ENCODE measurements at regions not wholly inside any gene's neighbourhood (a gene's known extent, or its start where the extent isn't known, plus 50 kb on each side); places are given as distances from the start of the nearest gene placed in this dataset.
A peak's percentile ranks its signal among the peaks of the same experiment; 100 is the strongest.

DNA sequence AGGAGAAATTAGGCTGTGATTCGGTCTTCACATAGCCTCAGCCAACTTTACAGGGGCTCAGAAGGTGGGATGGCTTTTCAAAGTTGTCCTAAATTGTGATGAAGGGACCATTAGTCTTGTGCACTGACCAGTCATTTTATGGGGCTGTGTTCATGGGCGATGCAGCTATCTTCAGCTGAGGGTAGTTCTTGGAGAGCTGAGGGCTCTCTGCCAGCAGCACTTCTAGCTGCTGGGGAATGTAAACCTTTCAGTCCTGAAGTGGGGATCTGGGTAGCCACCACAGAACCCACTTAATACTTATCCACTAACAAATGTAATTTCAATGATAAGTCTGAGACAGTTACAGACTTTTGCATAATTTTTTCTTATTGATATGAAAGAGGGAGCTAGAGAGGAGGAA is 270.6 kb downstream of the AEBP2 start:
- no peak for DNase-seq (ENCODE audit: low read depth in 4 of 4, low spot score in 1 of 4)

- no peak for DNase-seq (ENCODE audit: low read depth in 4 of 4, low spot score in 1 of 4)
Observed at GRCh38 chr12:19710811-19711793, 271.8 kb downstream of the AEBP2 start.

GRCh38 chr12:19712041-19712440 is 272.7 kb downstream of the AEBP2 start:
- no peak for DNase-seq (ENCODE audit: low read depth in 4 of 4, low spot score in 1 of 4)

GRCh38 chr12:19718401-19718800 is 279.1 kb downstream of the AEBP2 start:
- DNase-seq (ENCODE audit: low read depth in 4 of 4, low spot score in 1 of 4) = no peak

DNA sequence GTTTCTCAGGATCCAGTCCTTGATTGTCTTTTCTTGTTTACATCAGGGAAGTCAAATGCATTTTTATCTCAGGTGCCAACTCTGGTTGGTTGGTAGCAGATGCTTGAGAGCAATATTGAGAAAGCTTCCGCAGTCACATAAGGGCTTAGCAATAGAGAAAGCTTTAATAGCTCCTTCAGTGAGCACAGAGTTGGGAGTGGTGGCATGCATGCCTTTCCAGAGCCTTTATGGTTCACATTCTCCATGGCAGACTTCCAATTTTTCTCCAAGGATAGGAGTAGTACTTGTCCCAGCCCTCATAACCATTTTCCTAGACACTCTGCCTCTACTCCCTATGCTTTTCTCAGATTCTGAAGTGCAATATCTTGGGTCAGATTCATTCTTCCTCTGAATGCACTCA is 280.4 kb downstream of the AEBP2 start:
- no peak for DNase-seq (ENCODE audit: low read depth in 4 of 4, low spot score in 1 of 4)

GRCh38 chr12:19726122-19726521 is 286.8 kb downstream of the AEBP2 start:
- DNase-seq (ENCODE audit: low read depth in 4 of 4, low spot score in 1 of 4) = no peak

GRCh38 chr12:19726592-19726991 is 287.3 kb downstream of the AEBP2 start:
- no peak for DNase-seq (ENCODE audit: low read depth in 4 of 4, low spot score in 1 of 4)

DNA sequence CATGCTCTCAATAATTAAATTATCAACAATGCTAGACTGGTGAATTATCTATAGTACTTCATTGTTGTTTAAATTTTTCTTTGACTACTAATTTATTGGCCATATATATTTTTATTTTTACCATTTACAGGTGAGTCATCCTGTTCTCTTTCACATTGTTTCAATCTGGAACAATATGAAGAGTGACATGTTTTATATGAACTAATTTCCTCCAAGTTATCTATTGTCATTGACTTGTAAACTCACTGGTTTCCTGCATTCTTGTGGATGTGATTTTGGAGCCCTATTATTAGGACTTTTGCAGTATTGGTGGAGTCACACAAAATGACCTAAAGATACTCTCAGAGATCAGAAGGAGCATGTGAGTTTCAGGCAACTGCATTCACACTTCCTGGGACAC is 297.7 kb downstream of the AEBP2 start:
- no peak for DNase-seq (ENCODE audit: low read depth in 4 of 4, low spot score in 1 of 4)

- peak in 2 of 4 experiments; percentile 3 to 10 for DNase-seq (ENCODE audit: low read depth in 4 of 4, low spot score in 1 of 4)
Observed at GRCh38 chr12:19739195-19739776, 300.0 kb downstream of the AEBP2 start.

DNA sequence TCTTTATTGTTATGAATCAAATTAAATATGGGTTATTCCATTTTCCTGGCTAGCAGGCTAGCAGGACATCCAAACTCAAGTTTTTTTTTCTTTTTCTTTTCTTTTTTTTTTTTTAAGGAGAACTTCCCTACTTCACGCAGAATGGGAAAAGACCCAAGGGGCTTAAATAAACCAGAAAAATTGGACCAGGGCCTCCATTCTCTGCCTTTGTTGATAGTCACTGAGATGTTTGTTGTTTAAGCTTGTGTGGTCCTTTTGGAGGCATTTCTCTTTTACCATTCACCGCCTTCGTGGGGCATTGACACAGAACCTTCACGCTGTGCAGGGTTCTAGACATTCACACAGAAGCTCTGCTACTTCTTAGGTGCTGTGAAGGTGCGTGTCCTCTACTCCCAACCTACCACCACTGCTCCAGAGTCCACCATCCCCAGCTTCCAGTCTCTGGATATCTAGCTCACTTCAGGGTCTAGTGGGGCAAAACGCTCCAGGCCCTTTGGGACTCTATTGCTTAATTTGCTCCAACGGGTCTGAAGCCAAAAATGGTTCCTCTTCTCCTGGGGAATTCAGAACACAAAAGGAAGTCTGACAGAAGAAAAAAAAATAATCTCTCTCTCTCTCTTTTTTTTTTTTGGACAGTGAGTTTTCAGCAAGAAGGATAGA is 301.3 kb downstream of the AEBP2 start:
- DNase-seq (ENCODE audit: low read depth in 4 of 4, low spot score in 1 of 4) = no peak

DNA sequence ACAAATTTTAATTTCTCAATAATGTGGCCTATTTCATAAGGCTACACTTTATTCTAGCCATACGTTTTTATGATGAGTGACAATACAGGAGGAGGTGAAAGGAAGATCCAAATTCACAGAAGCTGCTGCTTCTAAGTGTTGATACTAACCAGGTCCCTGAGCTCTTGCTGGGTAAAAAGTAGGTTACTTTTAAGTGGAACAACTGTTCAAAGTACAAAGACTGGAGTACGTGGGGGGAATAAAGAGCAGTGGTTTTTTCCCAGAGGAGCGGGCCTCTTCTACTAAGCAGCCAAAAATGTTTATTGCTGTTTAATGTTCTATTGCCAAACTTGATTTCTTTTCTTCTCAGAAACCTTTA is 301.8 kb downstream of the AEBP2 start:
- no peak for DNase-seq (ENCODE audit: low read depth in 4 of 4, low spot score in 1 of 4)

GRCh38 chr12:19744705-19745218 is 305.5 kb downstream of the AEBP2 start:
- no peak for DNase-seq (ENCODE audit: low read depth in 4 of 4, low spot score in 1 of 4)

- DNase-seq (ENCODE audit: low read depth in 4 of 4, low spot score in 1 of 4) = no peak
Observed at GRCh38 chr12:19746471-19746870, 307.2 kb downstream of the AEBP2 start.

DNA sequence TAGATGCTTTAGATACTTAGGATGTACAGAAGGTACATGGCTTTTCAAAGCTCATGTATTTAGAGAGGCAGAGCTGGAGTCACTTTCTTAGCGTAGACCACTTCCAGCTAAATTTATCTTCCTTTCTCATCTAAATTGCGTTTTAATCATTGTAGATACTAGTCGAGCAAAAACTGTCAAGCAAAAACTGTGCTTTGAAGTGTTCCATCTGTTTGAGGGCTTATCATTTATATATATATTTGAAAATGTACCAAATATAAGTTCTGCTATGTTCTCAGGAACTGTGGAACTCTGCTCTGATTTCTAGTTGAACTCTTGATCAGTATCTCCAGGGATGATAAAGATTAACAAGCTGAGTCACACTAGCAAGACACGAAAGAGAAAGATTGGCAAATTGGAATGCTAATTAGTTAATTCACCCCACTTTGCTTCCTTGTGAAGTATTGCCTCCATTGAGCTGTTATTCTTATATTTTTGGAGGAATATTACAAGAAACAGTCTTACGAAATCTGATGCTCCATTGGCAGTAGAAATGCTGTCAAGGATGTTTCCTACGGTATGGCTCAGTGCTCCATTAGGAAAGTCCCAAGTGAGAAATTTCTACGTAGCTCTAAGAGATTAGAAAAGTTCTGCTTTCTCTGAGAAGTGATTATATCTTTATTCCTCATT is 310.7 kb downstream of the AEBP2 start:
- DNase-seq (ENCODE audit: low read depth in 4 of 4, low spot score in 1 of 4) = no peak

DNA sequence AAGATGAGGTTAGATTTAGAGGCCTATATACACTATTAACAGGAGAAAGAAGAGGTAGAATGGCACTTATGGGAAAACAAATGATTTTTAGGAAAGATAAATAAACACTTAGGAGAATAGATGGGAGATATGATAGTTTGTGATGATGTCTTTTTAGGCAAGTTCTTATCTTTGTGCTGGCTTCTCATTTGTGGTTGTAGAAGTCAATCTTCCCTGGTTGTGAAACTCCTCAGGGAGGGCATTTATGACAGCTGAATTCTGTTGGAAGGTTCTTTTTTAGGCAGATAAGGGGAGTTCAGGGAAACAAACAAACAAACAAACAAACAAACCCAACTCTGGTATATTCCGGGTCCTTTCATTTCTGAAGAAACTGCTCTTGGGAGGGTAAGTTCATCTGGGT is 311.8 kb downstream of the AEBP2 start:
- no peak for DNase-seq (ENCODE audit: low read depth in 4 of 4, low spot score in 1 of 4)

- no peak for DNase-seq (ENCODE audit: low read depth in 4 of 4, low spot score in 1 of 4)
Observed at GRCh38 chr12:19752712-19753111, 313.4 kb downstream of the AEBP2 start.

DNA sequence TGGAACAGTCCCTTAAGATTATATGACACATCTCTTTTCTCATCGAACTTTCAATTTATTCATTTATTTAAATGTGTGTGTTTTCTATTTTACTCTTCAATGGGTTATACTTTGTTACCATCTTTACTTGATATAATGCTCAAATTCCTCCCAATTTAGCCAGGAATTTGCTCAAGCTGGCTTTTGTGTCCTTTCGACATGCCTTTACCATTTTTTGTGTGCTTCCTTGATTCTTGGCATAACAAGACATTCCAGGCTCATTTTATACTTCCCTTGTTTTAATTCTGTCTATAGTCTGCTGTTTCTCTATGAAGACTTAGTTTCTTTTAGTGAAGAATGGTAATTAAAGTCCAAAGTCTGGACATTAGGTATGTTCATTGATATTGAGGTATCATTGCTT is 315.8 kb downstream of the AEBP2 start:
- no peak for DNase-seq (ENCODE audit: low read depth in 4 of 4, low spot score in 1 of 4)

GRCh38 chr12:19757317-19757877 is 318.1 kb downstream of the AEBP2 start:
- DNase-seq (ENCODE audit: low read depth in 4 of 4, low spot score in 1 of 4) = no peak

GRCh38 chr12:19759227-19759626 is 319.9 kb downstream of the AEBP2 start:
- no peak for DNase-seq (ENCODE audit: low read depth in 4 of 4, low spot score in 1 of 4)

DNA sequence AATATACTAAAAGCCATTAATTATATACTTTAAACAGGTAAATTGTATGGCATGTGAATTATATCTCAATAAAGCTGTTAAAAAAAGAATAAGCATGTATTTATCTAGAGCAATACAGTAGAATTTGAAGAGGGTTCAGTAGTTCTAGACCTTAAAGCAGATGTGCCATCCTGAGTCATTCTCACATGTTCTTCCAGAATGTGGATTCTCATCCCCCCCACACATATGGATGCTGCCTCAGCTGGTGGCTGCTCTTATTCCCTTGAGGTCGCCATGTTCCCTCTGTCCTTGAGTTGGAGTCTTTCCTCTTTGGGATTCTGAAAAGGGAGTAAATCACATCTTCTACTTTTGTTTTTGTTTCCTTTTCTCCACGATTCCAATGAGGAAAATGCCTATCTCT is 321.3 kb downstream of the AEBP2 start:
- DNase-seq (ENCODE audit: low read depth in 4 of 4, low spot score in 1 of 4) = no peak

GRCh38 chr12:19761463-19761862 is 322.2 kb downstream of the AEBP2 start:
- DNase-seq (ENCODE audit: low read depth in 4 of 4, low spot score in 1 of 4) = no peak

All from stimulated activated CD4-positive, alpha-beta T cell treated with anti-CD3 and anti-CD28 coated beads, Interleukin-1b, Interleukin-23, amount 100 ng/mL, for 24 hours (primary cell).